GM18511 (cell line): ENCODE measurements at regions not wholly inside any gene's neighbourhood (a gene's known extent, or its start where the extent isn't known, plus 50 kb on each side); places are given as distances from the start of the nearest gene placed in this dataset.
"Not testable (repeated sequence)": the region's sequence is repeated elsewhere in the genome, so short reads cannot be mapped to it uniquely, and the experiment has no call there.

Experiments used
- ATAC-seq: cut with Tn5 transposase; IDR thresholded peaks from one replicate; pipeline ENCODE4 v1.9.1; 2021; ENCODE audit warnings: mild to moderate bottlenecking, moderate library complexity; ENCODE audit not compliant: unreplicated experiment

- no peak for ATAC-seq
Measured at GRCh38 chr3:181549266-181549665, 162.5 kb upstream of the SOX2 start.

GRCh38 chr3:181541414-181541813 lies 170.3 kb upstream of the SOX2 start:
- ATAC-seq, result no peak

- ATAC-seq, result no peak
Measured at GRCh38 chr3:181534781-181535221, 176.9 kb upstream of the SOX2 start.

GRCh38 chr3:181533811-181534210 lies 177.9 kb upstream of the SOX2 start:
- no peak for ATAC-seq

- no peak for ATAC-seq
Measured at GRCh38 chr3:181530584-181530983, 181.1 kb upstream of the SOX2 start.

- ATAC-seq, result no peak
Measured at GRCh38 chr3:181521831-181522230, 189.9 kb upstream of the SOX2 start.

- no peak for ATAC-seq
Measured at GRCh38 chr3:181518222-181518621, 193.5 kb upstream of the SOX2 start.

GRCh38 chr3:181512787-181513186 lies 198.9 kb upstream of the SOX2 start:
- no peak for ATAC-seq

GRCh38 chr3:181510500-181510899 lies 201.2 kb upstream of the SOX2 start:
- no peak for ATAC-seq

- no peak for ATAC-seq
Measured at GRCh38 chr3:181497358-181497757, 214.4 kb upstream of the SOX2 start.

GRCh38 chr3:181493423-181493822 lies 218.3 kb upstream of the SOX2 start:
- no peak for ATAC-seq

- no peak for ATAC-seq
Measured at GRCh38 chr3:181488536-181488935, 223.2 kb upstream of the SOX2 start.

- ATAC-seq, result no peak
Measured at GRCh38 chr3:181487236-181487978, 224.3 kb upstream of the SOX2 start.

GRCh38 chr3:181486141-181486885 lies 225.4 kb upstream of the SOX2 start:
- ATAC-seq, result no peak

- no peak for ATAC-seq
Measured at GRCh38 chr3:181484026-181484425, 227.7 kb upstream of the SOX2 start.

GRCh38 chr3:181475146-181475545 lies 236.6 kb upstream of the SOX2 start:
- not testable (repeated sequence) for ATAC-seq

- no peak for ATAC-seq
Measured at GRCh38 chr3:181470349-181470748, 241.4 kb upstream of the SOX2 start.

- ATAC-seq, result no peak
Measured at GRCh38 chr3:181464033-181464694, 247.6 kb upstream of the SOX2 start.

- no peak for ATAC-seq
Measured at GRCh38 chr3:181461381-181461780, 250.3 kb upstream of the SOX2 start.

GRCh38 chr3:181459516-181459915 lies 252.2 kb upstream of the SOX2 start:
- no peak for ATAC-seq

GRCh38 chr3:181458857-181459256 lies 252.9 kb upstream of the SOX2 start:
- no peak for ATAC-seq

- no peak for ATAC-seq
Measured at GRCh38 chr3:181457756-181458155, 254.0 kb upstream of the SOX2 start.
